ENCODE measurements at regions not wholly inside any gene's neighbourhood (a gene's known extent, or its start where the extent isn't known, plus 50 kb on each side); places are given as distances from the start of the nearest gene placed in this dataset.

GRCh38 chr2:199624958-199625357 lies 167.2 kb upstream of the SATB2 start:
- DNase-seq: no peak

GRCh38 chr2:199612509-199613130 lies 154.9 kb upstream of the SATB2 start:
- DNase-seq: no peak

- DNase-seq: no peak
Observed at GRCh38 chr2:199607914-199608313, 150.2 kb upstream of the SATB2 start.

DNA sequence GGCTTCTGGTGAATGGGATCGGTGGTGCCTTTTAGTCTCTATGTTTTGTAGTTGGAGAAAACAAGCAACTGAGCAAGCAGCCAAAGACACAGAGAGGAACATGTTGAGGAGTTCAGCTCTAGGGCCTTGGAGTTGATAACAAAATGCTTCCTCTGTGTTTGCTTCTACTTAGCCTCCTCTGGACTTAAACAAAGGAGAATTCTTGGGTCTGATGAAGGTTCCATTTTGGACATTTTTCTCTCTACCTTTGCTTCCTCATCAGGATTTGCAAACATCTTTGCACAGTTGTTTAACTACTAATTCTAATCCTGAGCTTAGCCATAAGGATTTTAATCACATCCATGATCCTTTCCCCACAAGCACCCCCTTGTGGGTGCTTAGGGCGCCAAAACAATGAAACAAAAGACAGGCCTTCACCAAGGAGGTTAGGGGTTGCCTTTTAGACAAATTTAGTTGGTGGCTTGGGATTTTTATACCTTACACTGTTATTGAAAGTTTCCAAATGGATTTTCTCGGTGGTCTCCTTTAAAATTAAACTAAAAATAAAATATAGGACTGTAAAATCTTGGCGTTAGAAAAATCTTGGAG lies 148.5 kb upstream of the SATB2 start:
- no peak for DNase-seq

- DNase-seq: no peak
Observed at GRCh38 chr2:199603721-199604291, 146.1 kb upstream of the SATB2 start.

DNA sequence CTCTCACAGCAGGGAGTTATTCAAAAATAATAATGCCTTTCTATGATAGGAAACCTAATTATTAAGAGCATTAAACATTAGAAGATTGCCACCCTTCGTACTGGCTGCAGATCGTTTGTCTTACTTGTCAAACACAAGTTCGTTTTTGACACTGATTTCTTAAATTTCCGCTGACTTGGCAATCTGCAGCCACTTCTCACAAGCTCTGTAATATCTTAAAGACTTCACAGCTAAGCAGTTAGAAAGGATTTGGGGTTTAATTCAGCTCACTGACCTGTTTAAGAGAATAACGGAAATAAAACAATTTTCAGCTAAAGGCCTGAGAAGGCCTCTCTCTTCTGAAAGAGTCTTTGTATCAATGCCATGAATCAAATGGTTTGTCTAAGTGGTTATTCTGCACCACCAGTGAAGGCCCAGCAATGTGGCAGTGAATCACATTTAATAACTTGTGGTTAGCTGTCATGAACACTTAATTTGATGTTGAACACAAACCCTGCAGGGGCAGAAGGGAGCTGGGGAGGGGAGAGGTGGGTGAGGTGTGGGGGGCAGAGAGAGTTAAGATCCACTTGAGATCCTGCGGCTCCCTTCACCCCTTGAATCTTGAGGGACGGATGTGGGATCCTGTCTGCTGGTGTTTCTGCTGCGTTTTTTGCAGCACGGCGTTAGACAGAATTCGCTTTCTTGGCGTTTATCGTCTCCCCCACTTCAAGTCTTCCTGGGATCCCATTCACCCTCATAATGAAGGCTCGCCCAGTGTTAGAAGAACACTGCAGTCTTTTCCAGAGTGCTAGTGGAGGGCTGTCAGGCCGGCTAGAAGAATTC lies 145.4 kb upstream of the SATB2 start:
- DNase-seq: no peak

- DNase-seq: peak; percentile 36
Observed at GRCh38 chr2:199602271-199602895, 144.6 kb upstream of the SATB2 start.

- peak; percentile 47 for DNase-seq
Observed at GRCh38 chr2:199596549-199596948, 138.8 kb upstream of the SATB2 start.

DNA sequence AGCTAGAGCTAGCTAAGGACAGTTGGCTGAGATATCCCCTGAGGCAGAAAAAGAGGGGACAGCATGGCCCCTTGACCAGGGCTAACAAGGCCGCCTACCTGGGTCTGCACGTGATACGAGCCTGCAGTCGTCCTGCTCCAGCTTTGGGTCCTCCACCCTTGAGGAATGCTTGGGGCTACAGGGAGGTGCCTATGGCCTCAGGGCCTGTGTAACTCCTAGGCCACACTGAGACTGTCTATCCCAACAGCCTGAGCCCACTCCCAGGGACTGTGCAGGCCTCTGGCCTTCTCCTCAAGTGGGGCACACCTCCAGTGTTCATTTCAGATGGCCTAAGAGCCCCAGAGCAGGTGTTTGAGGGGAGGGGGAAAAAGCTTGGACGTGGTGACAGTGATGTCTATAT lies 136.7 kb upstream of the SATB2 start:
- DNase-seq: no peak

GRCh38 chr2:199591826-199592225 lies 134.1 kb upstream of the SATB2 start:
- no peak for DNase-seq

DNA sequence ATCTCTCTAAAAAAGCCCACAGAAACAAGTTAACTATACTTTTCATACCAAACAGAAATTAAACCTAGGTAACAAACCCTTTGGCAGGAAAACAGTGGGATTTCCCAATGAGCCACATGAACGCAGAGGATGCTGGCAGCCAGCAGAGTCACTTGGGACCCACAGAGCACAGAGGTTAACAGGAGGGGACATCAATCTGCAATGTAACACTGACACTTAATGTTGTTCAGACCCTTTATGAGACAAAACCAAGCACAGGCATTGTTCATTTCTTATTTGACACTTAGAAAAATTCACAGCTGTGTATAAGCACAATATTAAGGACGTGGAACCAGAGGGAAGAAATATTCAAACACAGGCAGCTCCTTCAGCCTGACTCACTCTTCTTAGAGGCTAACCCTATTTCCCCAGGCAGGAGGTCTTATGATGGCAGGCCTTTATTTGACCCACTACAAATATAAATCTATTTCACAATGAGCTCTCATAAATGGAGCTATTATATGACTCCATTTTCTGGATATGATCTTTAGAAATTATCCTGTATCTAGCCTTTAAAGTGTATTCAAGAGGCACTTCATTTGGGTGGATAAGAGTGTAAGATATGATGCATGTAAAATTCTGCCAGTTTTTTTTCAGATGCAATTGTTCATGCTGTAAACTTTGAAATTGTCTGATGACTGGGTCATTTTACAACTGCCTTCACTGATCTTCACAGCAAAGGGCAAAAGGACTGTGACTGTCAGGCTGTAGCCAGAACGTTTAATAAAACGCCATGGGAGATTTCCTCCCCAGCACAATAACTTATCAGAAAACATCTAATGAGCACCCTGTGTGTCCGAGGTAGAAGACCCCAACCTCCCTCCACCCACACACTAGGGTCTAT lies 132.8 kb upstream of the SATB2 start:
- no peak for DNase-seq

GRCh38 chr2:199589306-199589705 lies 131.6 kb upstream of the SATB2 start:
- no peak for DNase-seq

- no peak for DNase-seq
Observed at GRCh38 chr2:199588054-199588453, 130.3 kb upstream of the SATB2 start.

GRCh38 chr2:199586646-199587045 lies 128.9 kb upstream of the SATB2 start:
- no peak for DNase-seq

DNA sequence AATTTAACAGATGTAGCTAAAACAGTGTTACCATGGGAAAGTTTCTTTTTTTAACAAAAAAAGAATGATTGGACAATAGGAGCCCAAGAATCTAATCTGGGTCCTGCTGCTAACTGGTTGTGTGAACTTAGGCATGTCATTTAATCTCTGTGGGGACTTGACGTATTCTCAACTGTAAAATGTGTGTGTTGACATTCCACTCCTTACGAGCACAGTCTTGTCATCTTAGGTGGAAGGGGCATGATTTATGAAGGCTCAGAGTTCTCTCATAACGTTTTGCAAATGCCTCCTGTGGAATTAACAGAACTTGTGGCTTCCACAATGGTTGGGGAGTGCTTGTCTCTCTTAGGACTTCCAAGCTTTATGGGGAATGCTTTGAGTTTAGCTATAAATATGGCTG lies 125.9 kb upstream of the SATB2 start:
- DNase-seq: no peak

DNA sequence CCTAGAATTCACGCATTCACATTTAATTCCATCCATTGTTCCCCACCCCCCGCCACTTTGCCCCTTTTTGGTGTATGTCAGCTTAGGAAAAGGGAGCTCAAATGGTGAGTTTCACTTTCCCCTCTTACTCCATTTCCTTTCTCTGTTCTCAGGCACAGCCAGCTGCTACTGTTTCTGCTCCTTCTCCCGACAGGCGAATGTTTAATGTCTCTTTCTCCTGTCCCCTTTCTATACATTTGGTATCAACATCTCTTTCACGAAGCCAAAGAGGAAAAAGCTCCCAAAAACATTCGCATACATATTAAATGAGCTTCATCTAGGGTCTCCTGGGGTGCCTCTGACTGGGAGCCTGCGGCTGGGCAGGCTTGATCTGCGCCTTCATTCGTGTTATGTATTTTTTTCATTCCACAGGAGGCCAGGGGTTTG lies 124.2 kb upstream of the SATB2 start:
- no peak for DNase-seq

- no peak for DNase-seq
Observed at GRCh38 chr2:199581408-199581807, 123.7 kb upstream of the SATB2 start.

DNA sequence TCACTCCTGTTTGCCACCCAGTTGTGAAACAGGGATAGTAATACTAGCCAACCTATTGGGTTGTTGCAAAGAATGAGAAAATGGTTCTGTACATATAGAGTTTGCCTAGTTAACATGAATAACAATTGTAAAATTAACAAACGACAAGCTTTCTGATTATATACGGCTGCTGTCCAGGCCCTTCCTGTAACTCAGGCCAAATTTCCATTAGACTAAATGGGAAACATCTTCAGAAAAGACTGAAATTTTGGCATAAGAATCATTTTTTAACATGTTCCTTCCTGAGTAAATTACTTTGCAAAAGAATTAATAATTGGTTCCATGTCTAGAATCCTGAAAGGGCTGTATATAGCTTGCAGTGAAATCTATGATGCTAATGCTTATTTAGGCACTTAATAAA lies 117.7 kb upstream of the SATB2 start:
- DNase-seq: no peak

GRCh38 chr2:199572571-199572970 lies 114.8 kb upstream of the SATB2 start:
- no peak for DNase-seq

DNA sequence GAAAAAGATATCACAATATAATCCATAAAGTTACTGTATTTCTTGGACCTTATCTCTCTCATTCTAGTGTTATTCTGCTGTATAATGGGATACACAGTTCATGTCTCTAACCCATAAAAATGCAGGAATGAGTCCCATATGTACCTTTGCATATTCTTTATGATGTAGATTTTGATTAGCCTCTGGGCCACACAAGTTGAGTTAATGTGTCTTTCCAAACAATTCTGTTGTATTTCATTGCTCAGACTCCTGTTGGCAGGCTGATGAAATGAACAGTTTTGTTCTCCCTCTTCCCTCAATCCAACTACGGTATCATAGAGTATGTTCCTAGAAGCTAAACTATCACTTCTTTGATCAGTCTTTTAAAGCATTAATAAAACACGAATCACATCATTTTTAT lies 113.2 kb upstream of the SATB2 start:
- DNase-seq: no peak

GRCh38 chr2:199569336-199569735 lies 111.6 kb upstream of the SATB2 start:
- no peak for DNase-seq

DNA sequence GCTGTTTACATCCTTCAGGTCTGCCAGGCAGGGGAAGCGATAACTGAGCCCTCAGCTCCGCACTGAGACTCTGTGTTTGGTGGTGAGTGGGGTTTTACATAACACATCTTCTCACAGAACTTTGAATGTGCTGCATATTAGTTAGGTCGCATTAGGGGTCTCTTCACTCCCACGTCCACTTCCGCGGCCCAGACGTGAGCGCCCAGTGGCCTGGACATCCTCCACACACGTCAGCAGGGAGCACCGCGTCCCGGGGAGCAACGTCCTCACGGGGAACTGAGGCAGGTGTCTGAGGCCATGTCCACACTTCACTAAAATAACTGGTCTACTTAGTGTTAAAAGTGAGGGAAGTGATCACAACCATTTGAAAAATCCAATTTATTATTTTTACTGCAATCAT lies 100.4 kb upstream of the SATB2 start:
- no peak for DNase-seq

Data from hematopoietic multipotent progenitor cell treated with erythropoietin and hydrocortisone succinate and interleukin-3 and kit ligand, for 8 days (in vitro differentiated cells).